Esophagus muscularis mucosa (tissue), 4 donors: ENCODE measurements at regions not wholly inside any gene's neighbourhood (a gene's known extent, or its start where the extent isn't known, plus 50 kb on each side); places are given as distances from the start of the nearest gene placed in this dataset.

Source experiments
- DNase-seq: peaks from one replicate; pipeline ENCODE4 v3.0.0-alpha.2; 2017; ENCODE audit errors: extremely low spot score
- H3K27ac ChIP-seq, 4 donors: fragments of 200-600 bp; sonication (generic); replicated peaks in 1 of 4; 1 replicate in 3 of 4; 2 replicates in 1 of 4; pipeline ENCODE4 v1.5.1; 2016 to 2019; ENCODE audit warnings: mild to moderate bottlenecking in 1 of 4
- H3K27me3 ChIP-seq, 4 donors: fragments of 200-600 bp; sonication (generic); one replicate each; pipeline versions ENCODE4 v1.5.1 to v1.6.0; 2016 to 2019
- H3K36me3 ChIP-seq, 4 donors: fragments of 200-600 bp; sonication (generic); one replicate each; pipeline ENCODE4 v1.5.1; 2016 to 2019
- H3K4me1 ChIP-seq, 4 donors: fragments of 200-600 bp; sonication (generic); one replicate each; pipeline ENCODE4 v1.5.1; 2016 to 2019
- H3K4me3 ChIP-seq, 4 donors: fragments of 200-600 bp; sonication (generic); 1 replicate in 2 of 4; 2 replicates in 2 of 4; pipeline ENCODE4 v1.5.1; 2016 to 2019; ENCODE audit warnings: mild to moderate bottlenecking in 4 of 4, moderate library complexity in 1 of 4
- H3K9me3 ChIP-seq, 4 donors: fragments of 200-600 bp; sonication (generic); 1 replicate in 3 of 4; 2 replicates in 1 of 4; pipeline ENCODE4 v1.5.1; 2016 to 2019
- CTCF ChIP-seq, 3 experiments: fragments of 200-600 bp in 2 of 3; fragments of 450-650 bp in 1 of 3; sonication (generic) in 2 of 3; IDR thresholded peaks; one replicate each; pipeline ENCODE4 v1.5.1; 2017 to 2019; ENCODE audit warnings: antibody characterized with exemption in 3 of 3, mild to moderate bottlenecking in 2 of 3, moderate library complexity in 1 of 3
- EP300 ChIP-seq: sonication (generic); formaldehyde crosslinking; IDR thresholded peaks from one replicate; pipeline ENCODE4 v1.6.1; 2017; ENCODE audit warnings: antibody characterized with exemption
- POLR2A ChIP-seq: fragments of 450-650 bp; IDR thresholded peaks from one replicate; pipeline ENCODE4 v1.6.1; 2017; ENCODE audit warnings: antibody characterized with exemption, moderate library complexity, mild to moderate bottlenecking, low read depth
- POLR2AphosphoS5 ChIP-seq, 2 donors: sonication (generic); formaldehyde crosslinking; IDR thresholded peaks; one replicate each; pipeline ENCODE4 v1.6.1; 2017; ENCODE audit warnings: antibody characterized with exemption in 2 of 2
- WGBS: methylation state at CpG from one replicate; pipeline ENCODE4 v1.1.5; 2018; 5-methylcytosine and 5-hydroxymethylcytosine counted together
- intact Hi-C: fragments of 100-400 bp; cut with DNase I; formaldehyde crosslinking; loops from one replicate; pipeline ENCODE4 v1.15.1; 2023

DNA sequence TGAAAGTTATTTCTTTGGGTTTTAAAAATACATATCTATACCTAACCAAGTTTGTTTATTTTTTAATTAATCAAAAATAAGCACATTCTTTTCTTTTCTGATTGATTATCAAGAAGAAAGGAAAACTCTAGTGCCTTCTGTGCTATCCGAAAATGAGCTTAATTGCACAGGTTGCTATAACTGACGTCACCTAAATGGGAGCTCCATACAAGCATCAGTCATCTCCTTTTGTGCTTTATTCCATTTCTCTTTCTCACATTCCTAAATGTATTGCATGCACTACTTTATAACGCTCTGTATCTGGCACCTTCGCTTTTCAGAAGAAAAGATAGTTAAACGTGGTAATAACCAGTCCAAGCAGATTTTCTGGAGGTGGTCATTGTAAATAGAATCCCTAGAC, 675.0 kb downstream of the STPG2 start:
- H3K9me3 ChIP-seq = no peaks in the 10 kb centered on the region
- no peak for DNase-seq
- no peaks in the 10 kb centered on the region for H3K4me1 ChIP-seq
- WGBS = 85% methylated on average over 5 of the region's 5 CpGs
- intact Hi-C loops = no loop called here
- no peaks in the 10 kb centered on the region for H3K36me3 ChIP-seq
- H3K4me3 ChIP-seq = no peak overlapping the region
- no peaks in the 10 kb centered on the region for H3K27me3 ChIP-seq
- no peak overlapping the region for H3K27ac ChIP-seq
- TF ChIP-seq POLR2AphosphoS5 (IDR thresholded peaks at IDR 0.05) (no peak), POLR2A (no peak), EP300 (no peak), CTCF (IDR thresholded peaks at IDR 0.05) (no peak)

DNA sequence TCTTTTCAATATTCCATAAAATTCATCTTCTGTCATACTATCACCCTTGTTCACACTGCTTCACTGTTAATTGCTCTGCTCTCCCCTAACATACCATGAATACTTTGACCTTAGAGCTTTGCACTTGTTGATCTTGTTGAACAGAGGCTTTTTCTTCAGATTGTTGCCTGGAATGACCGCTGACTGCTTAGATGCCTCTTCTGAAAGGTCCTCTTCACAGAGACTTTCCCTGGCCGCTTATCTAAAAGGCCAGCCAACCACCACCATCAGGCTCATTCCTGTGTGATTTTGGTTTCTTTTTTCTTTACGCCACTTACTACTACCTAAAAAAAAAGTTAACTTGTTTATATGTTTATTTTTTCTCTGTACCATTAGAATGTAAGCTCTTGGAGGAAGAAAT, 667.7 kb downstream of the STPG2 start:
- no peaks in the 10 kb centered on the region for H3K9me3 ChIP-seq
- H3K4me3 ChIP-seq = no peak overlapping the region
- WGBS = 85% methylated on average over 3 of the region's 3 CpGs
- DNase-seq = no peak
- TF ChIP-seq EP300 = no peak
- no peak for TF ChIP-seq POLR2A
- no peak for TF ChIP-seq CTCF (IDR thresholded peaks at IDR 0.05)
- TF ChIP-seq POLR2AphosphoS5 (IDR thresholded peaks at IDR 0.05) = no peak
- intact Hi-C loops = no loop called here
- no peaks in the 10 kb centered on the region for H3K4me1 ChIP-seq
- H3K27me3 ChIP-seq = no peaks in the 10 kb centered on the region
- H3K36me3 ChIP-seq = no peaks in the 10 kb centered on the region
- no peak overlapping the region for H3K27ac ChIP-seq

GRCh38 chr4:97477974-97478373, 665.3 kb downstream of the STPG2 start:
- Histone ChIP-seq H3K4me3 (no peak overlapping the region), H3K9me3 (no peaks in the 10 kb centered on the region), H3K4me1 (no peaks in the 10 kb centered on the region), H3K27me3 (no peaks in the 10 kb centered on the region), H3K27ac (no peak overlapping the region), H3K36me3 (no peaks in the 10 kb centered on the region)
- intact Hi-C loops = no loop called here
- TF ChIP-seq CTCF (IDR thresholded peaks at IDR 0.05) = no peak
- TF ChIP-seq EP300 = no peak
- TF ChIP-seq POLR2A = no peak
- TF ChIP-seq POLR2AphosphoS5 (IDR thresholded peaks at IDR 0.05) = no peak
- WGBS = 80% methylated on average over 3 of the region's 3 CpGs
- no peak for DNase-seq

DNA sequence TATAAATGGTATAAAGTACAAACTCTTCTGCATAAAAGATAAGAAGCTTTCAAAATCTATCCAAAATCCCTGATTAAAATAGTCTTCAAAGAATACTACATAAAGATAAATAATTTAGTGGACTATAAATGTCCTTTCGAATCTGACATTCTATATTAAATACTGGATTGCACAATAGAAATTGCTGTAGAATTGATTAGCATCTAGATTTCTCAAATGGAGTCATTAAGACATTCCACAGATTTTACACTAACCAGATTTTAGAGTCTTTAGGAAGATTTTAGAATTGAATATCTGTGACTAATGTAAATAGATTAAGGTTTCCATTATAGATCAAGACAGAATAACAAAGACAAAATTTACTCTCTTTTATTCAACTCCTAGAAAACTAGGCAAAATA, 663.9 kb downstream of the STPG2 start:
- no peaks in the 10 kb centered on the region for H3K27me3 ChIP-seq
- DNase-seq = no peak
- no peak overlapping the region for H3K27ac ChIP-seq
- no peaks in the 10 kb centered on the region for H3K36me3 ChIP-seq
- no peaks in the 10 kb centered on the region for H3K4me1 ChIP-seq
- TF ChIP-seq CTCF (IDR thresholded peaks at IDR 0.05) (no peak), POLR2A (no peak), EP300 (no peak), POLR2AphosphoS5 (IDR thresholded peaks at IDR 0.05) (no peak)
- H3K4me3 ChIP-seq = no peak overlapping the region
- 82% methylated on average over 1 of the region's 1 CpG for WGBS
- no peaks in the 10 kb centered on the region for H3K9me3 ChIP-seq
- intact Hi-C loops = no loop called here

DNA sequence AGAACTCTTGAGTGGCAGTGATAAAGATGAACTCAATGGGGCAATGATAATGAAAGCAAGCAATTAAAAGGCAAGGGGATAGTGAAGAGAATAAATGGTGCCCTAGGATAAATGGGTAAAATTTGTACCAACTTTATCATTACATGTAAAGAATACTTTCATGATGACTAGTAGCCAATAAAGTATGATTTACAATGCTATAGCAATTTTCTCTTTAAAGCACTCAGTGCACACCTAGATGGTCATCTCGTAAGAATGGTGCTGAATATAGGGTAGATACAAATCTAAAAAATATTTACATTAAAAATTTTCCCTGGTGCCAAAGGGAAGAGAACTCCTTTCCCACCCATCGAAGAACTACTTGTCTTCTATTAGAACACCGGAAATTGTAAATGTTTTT, 651.4 kb downstream of the STPG2 start:
- no peaks in the 10 kb centered on the region for H3K9me3 ChIP-seq
- intact Hi-C loops = no loop called here
- H3K36me3 ChIP-seq = no peaks in the 10 kb centered on the region
- H3K27me3 ChIP-seq = no peaks in the 10 kb centered on the region
- H3K4me1 ChIP-seq = no peaks in the 10 kb centered on the region
- H3K27ac ChIP-seq = no peak overlapping the region
- no peak for DNase-seq
- 86% methylated on average over 3 of the region's 3 CpGs for WGBS
- TF ChIP-seq CTCF (IDR thresholded peaks at IDR 0.05) (no peak), EP300 (no peak), POLR2A (no peak), POLR2AphosphoS5 (IDR thresholded peaks at IDR 0.05) (no peak)
- H3K4me3 ChIP-seq = no peak overlapping the region
